HG02840 (cell line): ENCODE measurements at regions not wholly inside any gene's neighbourhood (a gene's known extent, or its start where the extent isn't known, plus 50 kb on each side); places are given as distances from the start of the nearest gene placed in this dataset.
"Not testable (repeated sequence)": the region's sequence is repeated elsewhere in the genome, so short reads cannot be mapped to it uniquely, and the experiment has no call there.

ENCODE experiments used
- ATAC-seq: cut with Tn5 transposase; IDR thresholded peaks from one replicate; pipeline ENCODE4 v1.9.1; 2021; ENCODE audit warnings: mild to moderate bottlenecking, moderate library complexity, moderate number of reproducible peaks; ENCODE audit not compliant: unreplicated experiment, low FRiP score

GRCh38 chr10:31173752-31174151 is 142.1 kb upstream of the ZNF438 start:
- no peak for ATAC-seq

GRCh38 chr10:31179091-31179680 is 139.8 kb upstream of the ZEB1 start:
- ATAC-seq: no peak

GRCh38 chr10:31186225-31187000 is 132.6 kb upstream of the ZEB1 start:
- no peak for ATAC-seq

GRCh38 chr10:31187182-31187581 is 131.8 kb upstream of the ZEB1 start:
- no peak for ATAC-seq

- no peak for ATAC-seq
These were observed 131.3 kb upstream of the ZEB1 start for GRCh38 chr10:31187607-31188210.

- ATAC-seq: no peak
These were observed 130.1 kb upstream of the ZEB1 start for GRCh38 chr10:31188792-31189406.

- ATAC-seq: no peak
These were observed 128.5 kb upstream of the ZEB1 start for GRCh38 chr10:31190488-31190887.

GRCh38 chr10:31192475-31192874 is 126.5 kb upstream of the ZEB1 start:
- ATAC-seq: no peak

- ATAC-seq: no peak
These were observed 124.0 kb upstream of the ZEB1 start for GRCh38 chr10:31194986-31195385.

GRCh38 chr10:31197886-31198285 is 121.1 kb upstream of the ZEB1 start:
- ATAC-seq: no peak

- no peak for ATAC-seq
These were observed 114.9 kb upstream of the ZEB1 start for GRCh38 chr10:31204090-31204489.

- ATAC-seq: no peak
These were observed 111.4 kb upstream of the ZEB1 start for GRCh38 chr10:31207636-31208035.

- ATAC-seq: no peak
These were observed 109.5 kb upstream of the ZEB1 start for GRCh38 chr10:31209478-31209877.

- ATAC-seq: no peak
These were observed 108.8 kb upstream of the ZEB1 start for GRCh38 chr10:31210190-31210589.

GRCh38 chr10:31213959-31214358 is 105.1 kb upstream of the ZEB1 start:
- no peak for ATAC-seq

- ATAC-seq: no peak
These were observed 104.0 kb upstream of the ZEB1 start for GRCh38 chr10:31215052-31215451.

- no peak for ATAC-seq
These were observed 99.7 kb upstream of the ZEB1 start for GRCh38 chr10:31219306-31219705.

- ATAC-seq: not testable (repeated sequence)
These were observed 90.2 kb upstream of the ZEB1 start for GRCh38 chr10:31228780-31229179.

- no peak for ATAC-seq
These were observed 79.1 kb upstream of the ZEB1 start for GRCh38 chr10:31239961-31240360.

- no peak for ATAC-seq
These were observed 76.1 kb upstream of the ZEB1 start for GRCh38 chr10:31242902-31243301.

- not testable (repeated sequence) for ATAC-seq
These were observed 67.9 kb upstream of the ZEB1 start for GRCh38 chr10:31251118-31251517.
